H1 (cell line): ENCODE measurements at regions not wholly inside any gene's neighbourhood (a gene's known extent, or its start where the extent isn't known, plus 50 kb on each side); places are given as distances from the start of the nearest gene placed in this dataset.

ENCODE experiments used
- HDAC6 ChIP-seq: IDR thresholded peaks from one replicate; pipeline ENCODE4 v1.7.1; 2012; ENCODE audit warnings: low read depth, mild to moderate bottlenecking, inconsistent platforms, low read length, moderate library complexity
- TAF7 ChIP-seq: optimal IDR thresholded peaks from 2 replicates; pipeline ENCODE3; 2011; ENCODE audit warnings: low read depth, mild to moderate bottlenecking, inconsistent platforms, low read length, moderate library complexity, borderline replicate concordance
- YY1 ChIP-seq: IDR thresholded peaks from 2 replicates; pipeline ENCODE4 v1.6.1; 2011; ENCODE audit warnings: low read depth, mild to moderate bottlenecking, low read length

DNA sequence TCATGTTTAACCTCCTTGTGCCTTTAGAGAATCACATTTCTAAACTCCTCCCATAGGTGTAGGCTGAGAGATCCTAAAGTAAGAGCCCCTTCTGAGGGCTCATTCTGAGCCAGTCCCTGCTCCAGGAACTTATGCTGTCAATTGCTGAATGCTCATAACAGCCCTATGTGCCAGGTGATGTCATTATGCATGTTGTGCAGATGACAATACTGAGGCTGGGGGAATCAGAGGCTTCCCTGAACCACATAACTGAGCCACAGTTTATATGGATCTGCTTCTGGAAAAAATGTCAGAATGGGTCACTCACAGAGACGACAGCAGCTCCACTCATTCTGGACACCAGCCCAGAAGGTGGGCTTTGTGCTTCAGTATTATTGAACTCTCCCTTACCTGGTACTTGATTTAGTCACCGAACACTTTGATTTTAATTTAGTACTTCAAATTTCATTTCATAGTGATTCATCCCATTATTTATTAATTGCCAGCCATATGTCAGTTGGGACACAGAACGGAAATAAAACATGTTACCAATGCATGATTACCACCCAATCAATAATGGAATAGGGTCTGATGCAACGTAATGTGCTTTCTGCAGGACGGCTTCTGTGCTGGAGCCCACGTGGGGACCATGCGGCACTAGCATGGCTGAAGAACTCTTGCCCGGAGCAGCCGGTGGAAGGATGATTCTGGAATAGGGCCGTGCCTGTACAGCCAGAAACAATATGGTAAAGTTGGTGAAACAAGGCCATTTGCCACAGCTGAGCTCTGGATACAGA is 406.3 kb downstream of the IRX1 start (continued):
- no peak for TF ChIP-seq TAF7
- no peak for TF ChIP-seq HDAC6
- no peak for TF ChIP-seq YY1
